Ovary (tissue), 3 donors: ENCODE measurements at regions not wholly inside any gene's neighbourhood (a gene's known extent, or its start where the extent isn't known, plus 50 kb on each side); places are given as distances from the start of the nearest gene placed in this dataset.

Experiments used
- CTCF ChIP-seq, 3 donors: fragments of 450-650 bp in 2 of 3; fragments of 200-600 bp in 1 of 3; IDR thresholded peaks; one replicate each; pipeline versions ENCODE4 v1.5.1 to v1.8.0; 2016 to 2022; ENCODE audit warnings: antibody characterized with exemption in 3 of 3, mild to moderate bottlenecking in 1 of 3
- POLR2A ChIP-seq: fragments of 450-650 bp; IDR thresholded peaks from one replicate; pipeline ENCODE4 v1.6.1; 2017; ENCODE audit warnings: antibody characterized with exemption, mild to moderate bottlenecking, moderate library complexity
- donor health status: DM: no; HTN: no; CAD: no.

- TF ChIP-seq CTCF (IDR thresholded peaks at IDR 0.05) = no peak
- TF ChIP-seq POLR2A = no peak
Observed at GRCh38 chr21:20215959-20216358, 782.2 kb upstream of the NCAM2 start.
